ENCODE measurements at regions not wholly inside any gene's neighbourhood (a gene's known extent, or its start where the extent isn't known, plus 50 kb on each side); places are given as distances from the start of the nearest gene placed in this dataset.

DNA sequence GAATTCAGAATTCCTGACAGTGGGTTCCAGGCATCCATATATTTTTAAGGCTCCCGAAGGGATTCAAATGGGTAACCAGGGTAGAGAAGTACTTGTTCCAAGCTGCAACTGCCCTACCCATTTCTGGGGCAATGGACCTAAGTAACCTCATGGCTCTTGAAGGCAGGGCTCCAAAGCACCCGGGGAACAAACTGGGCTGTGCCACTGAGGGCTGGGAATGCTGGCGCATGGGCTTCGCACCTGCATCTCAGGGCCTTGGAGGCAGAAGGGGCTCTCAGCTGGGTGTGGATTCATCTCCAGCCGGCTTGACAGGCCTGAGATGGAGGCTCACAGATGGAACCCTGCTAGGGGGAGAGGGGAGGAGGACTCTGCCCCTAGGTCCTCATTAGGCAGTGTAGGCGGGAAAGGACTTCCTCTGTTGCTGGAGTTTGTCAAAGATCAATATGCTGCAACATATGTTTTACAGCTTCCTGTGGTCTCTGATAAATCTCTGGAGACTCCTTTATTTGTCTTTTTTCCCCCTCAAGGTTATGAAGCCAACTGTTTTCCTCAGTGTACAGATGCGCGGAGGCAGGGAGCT lies 232.3 kb upstream of the NLRP1 start:
- Histone ChIP-seq H3K27me3 (no peaks in the 10 kb centered on the region), H3K9me3 (no peaks in the 10 kb centered on the region), H3K36me3 (no peaks in the 10 kb centered on the region), H3K4me3 (ENCODE audit: low read depth, low read length) (no peak overlapping the region), H3K4me1 (no peaks in the 10 kb centered on the region)
- TF ChIP-seq, protein P1, sequence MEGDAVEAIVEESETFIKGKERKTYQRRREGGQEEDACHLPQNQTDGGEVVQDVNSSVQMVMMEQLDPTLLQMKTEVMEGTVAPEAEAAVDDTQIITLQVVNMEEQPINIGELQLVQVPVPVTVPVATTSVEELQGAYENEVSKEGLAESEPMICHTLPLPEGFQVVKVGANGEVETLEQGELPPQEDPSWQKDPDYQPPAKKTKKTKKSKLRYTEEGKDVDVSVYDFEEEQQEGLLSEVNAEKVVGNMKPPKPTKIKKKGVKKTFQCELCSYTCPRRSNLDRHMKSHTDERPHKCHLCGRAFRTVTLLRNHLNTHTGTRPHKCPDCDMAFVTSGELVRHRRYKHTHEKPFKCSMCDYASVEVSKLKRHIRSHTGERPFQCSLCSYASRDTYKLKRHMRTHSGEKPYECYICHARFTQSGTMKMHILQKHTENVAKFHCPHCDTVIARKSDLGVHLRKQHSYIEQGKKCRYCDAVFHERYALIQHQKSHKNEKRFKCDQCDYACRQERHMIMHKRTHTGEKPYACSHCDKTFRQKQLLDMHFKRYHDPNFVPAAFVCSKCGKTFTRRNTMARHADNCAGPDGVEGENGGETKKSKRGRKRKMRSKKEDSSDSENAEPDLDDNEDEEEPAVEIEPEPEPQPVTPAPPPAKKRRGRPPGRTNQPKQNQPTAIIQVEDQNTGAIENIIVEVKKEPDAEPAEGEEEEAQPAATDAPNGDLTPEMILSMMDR (IDR thresholded peaks at IDR 0.05; ENCODE audit: low read depth, low read length): no peak
- no peak for DNase-seq

DNA sequence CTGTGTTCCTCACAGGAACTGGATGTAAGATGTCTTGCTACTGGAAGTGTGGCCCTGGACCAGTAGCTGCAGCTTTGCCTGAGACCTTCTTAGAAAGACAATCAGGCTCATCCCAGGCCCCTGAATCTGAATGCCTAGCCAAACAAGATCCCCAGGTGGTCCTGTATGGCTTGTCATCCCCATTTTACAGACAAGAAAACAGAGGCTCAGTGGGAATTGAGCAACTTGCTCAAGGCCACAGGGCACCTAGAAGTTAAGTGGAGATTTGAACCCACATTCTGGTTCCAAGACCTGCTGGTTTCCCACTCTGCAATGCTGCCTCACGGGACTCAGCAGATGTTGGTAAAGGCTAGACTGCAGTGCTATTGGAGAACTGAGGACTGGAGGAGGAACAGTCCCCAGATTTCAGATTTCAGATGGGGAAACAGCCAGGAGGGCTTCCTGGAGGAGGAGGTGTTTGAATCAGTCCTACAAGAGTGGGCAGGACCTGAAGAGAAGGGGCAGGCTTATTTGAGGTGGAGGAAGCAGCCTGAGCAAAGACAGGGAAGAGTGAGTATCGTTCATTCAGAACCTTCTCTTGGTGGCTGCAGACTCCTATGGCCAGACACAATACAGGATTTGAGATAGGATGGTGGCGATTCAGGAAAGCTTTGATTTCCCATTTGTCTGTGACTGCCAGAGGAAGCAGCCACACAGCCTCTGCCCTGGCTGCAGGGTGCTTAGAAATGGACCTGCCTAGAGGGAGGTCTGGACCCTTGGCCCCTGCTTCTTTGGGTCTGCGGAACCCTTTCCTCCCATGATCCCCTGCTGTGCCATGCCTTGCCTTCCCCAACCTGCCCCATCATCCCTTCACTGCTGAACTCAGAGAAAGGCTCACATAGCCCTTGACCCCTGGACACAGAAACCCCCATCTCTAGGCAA lies 233.4 kb upstream of the NLRP1 start:
- TF ChIP-seq, protein P1 (IDR thresholded peaks at IDR 0.05; ENCODE audit: low read depth, low read length): no peak
- Histone ChIP-seq H3K36me3 (no peaks in the 10 kb centered on the region), H3K4me3 (ENCODE audit: low read depth, low read length) (no peak overlapping the region), H3K4me1 (no peaks in the 10 kb centered on the region), H3K9me3 (no peaks in the 10 kb centered on the region), H3K27me3 (no peaks in the 10 kb centered on the region)
- DNase-seq: no peak

DNA sequence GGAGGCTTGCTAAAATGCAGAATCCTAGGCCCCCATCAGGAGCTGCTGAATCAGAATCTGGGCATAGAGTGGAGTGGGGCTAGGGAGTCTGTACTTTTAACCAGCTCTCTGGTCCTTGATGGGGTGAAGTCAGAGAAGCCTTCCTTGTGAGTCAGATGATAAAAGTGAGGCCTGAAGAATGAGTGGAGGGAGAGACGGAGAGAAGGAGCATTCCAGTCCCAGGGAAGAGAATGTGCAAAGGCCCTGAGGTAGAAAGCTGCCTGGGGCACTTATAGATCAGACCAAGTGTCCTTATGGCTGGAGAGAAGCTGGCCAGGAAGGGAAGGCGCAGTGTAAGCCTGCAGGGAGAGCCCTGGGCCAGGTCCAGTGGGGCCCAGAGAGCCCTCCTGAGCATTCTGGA lies 235.1 kb upstream of the NLRP1 start:
- Histone ChIP-seq H3K4me3 (ENCODE audit: low read depth, low read length) (no peak overlapping the region), H3K9me3 (no peaks in the 10 kb centered on the region), H3K4me1 (no peaks in the 10 kb centered on the region), H3K36me3 (no peaks in the 10 kb centered on the region), H3K27me3 (no peaks in the 10 kb centered on the region)
- TF ChIP-seq, protein P1 (IDR thresholded peaks at IDR 0.05; ENCODE audit: low read depth, low read length): no peak
- no peak for DNase-seq

DNA sequence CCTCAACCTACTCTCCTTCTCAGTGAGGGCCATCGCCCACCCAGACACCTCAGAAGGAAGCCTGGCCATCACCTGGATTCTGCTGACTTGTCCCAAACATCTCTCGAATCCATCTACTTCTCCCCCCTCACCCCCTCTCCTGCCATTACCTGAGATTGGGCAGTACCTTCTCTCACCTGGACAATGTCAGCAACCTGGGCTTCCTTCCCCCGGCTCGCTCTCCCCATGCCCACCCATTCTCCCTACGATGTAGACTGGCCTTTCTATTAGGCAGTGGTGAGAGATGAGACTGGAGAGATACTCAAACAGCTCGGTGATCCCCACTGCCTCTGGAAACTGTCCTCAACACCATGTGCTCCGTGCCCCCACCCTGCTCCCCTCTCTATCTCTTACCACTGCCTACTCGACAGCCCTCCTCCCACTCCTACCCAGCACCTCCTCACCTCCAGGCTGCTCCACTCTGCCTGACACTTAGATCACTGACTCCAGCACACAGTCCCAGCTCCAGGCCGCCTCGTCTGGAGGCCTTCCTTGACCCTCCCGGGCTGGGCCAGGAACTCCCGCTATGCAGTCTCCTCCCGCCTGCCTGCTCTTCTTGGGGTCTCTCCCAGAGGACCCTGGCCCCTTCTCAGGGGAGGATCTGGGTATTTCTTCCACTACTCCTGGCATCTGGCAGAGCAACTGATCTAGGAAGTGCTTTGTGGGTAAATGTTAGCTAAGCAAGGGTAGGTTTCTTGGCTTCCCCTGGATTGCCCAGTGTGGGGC lies 235.8 kb upstream of the NLRP1 start:
- Histone ChIP-seq H3K27me3 (no peaks in the 10 kb centered on the region), H3K4me3 (ENCODE audit: low read depth, low read length) (no peak overlapping the region), H3K36me3 (no peaks in the 10 kb centered on the region), H3K9me3 (no peaks in the 10 kb centered on the region), H3K4me1 (no peaks in the 10 kb centered on the region)
- no peak for DNase-seq
- TF ChIP-seq, protein P1 (IDR thresholded peaks at IDR 0.05; ENCODE audit: low read depth, low read length): no peak

DNA sequence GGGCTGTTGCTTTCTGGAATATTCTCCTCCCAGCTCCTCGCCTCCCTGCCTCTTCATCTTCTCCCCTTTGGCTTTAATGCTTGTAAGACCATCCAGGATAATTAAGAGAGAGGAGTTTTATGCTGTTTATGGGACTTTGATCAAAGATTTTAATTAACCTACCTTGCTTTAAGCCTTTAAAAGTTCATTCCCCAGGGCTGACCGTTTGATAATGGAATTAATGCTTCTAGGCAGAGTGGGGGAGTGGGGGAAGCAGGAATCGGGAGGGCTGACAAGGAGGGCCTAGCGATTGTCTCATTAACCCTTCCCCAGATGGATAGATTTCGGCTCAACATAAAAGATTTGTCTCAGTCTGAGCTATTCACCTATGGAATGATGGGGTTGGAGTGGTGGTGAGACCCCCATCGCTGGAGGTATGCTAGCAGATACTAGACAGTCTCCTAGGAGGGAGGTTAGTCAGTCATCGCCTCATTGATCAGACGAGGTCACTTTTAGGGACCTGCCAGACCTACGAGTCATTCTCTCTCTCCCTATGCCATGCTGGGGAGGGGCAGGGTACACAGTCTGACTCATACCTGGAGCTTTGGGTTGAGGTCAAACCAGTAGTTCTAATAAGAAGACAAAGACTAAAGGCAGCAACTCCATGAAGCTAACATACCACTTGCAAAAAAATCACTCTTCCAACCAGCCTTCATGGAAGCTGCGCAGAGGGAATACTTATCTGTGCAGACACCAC lies 236.6 kb upstream of the NLRP1 start:
- no peak overlapping the region for H3K4me3 ChIP-seq (ENCODE audit: low read depth, low read length)
- TF ChIP-seq, protein P1 (IDR thresholded peaks at IDR 0.05; ENCODE audit: low read depth, low read length): no peak
- no peak for DNase-seq

More for the DNA sequence above, 236.6 kb upstream of the NLRP1 start:
- H3K27me3 ChIP-seq: no peaks in the 10 kb centered on the region
- no peaks in the 10 kb centered on the region for H3K9me3 ChIP-seq
- H3K4me1 ChIP-seq: no peaks in the 10 kb centered on the region
- H3K36me3 ChIP-seq: no peaks in the 10 kb centered on the region
